ENCODE measurements at regions not wholly inside any gene's neighbourhood (a gene's known extent, or its start where the extent isn't known, plus 50 kb on each side); places are given as distances from the start of the nearest gene placed in this dataset.

- Histone ChIP-seq H3K27me3 (ENCODE audit: control insufficient read depth in 2 of 2, insufficient read depth in 2 of 2, low read length in 2 of 2) (no peaks in the 10 kb centered on the region), H3K79me2 (ENCODE audit: control insufficient read depth, insufficient read depth, low read length) (no peaks in the 10 kb centered on the region), H3K9me1 (replicated peaks; ENCODE audit: control insufficient read depth, extremely low read depth, insufficient read depth, low read length) (no peaks in the 10 kb centered on the region), H3K4me3 (replicated peaks in 1 of 3; ENCODE audit: insufficient read depth in 1 of 3, low read depth in 1 of 3, low read length in 3 of 3) (no peak overlapping the region), H3K36me3 (ENCODE audit: control insufficient read depth in 2 of 2, extremely low read depth in 1 of 2, insufficient read depth in 2 of 2, low read length in 2 of 2) (no peaks in the 10 kb centered on the region), H3K27ac (ENCODE audit: insufficient read depth, low read depth, low read length) (no peak overlapping the region), H3K4me2 (ENCODE audit: insufficient read depth, low read length) (no peak overlapping the region), H3K4me1 (ENCODE audit: control insufficient read depth, extremely low read depth, insufficient read depth, low read length) (no peaks in the 10 kb centered on the region), H3K9me3 (replicated peaks; ENCODE audit: control insufficient read depth, insufficient read depth, low read length) (no peaks in the 10 kb centered on the region), H4K20me1 (replicated peaks; ENCODE audit: control insufficient read depth, extremely low read depth, insufficient read depth, low read length) (no peaks in the 10 kb centered on the region), H3K9ac (replicated peaks; ENCODE audit: extremely low read depth, insufficient read depth, low read length) (no peak overlapping the region), H2AFZ (ENCODE audit: low read depth, low read length) (no peak overlapping the region)
- intact Hi-C loops (cut with micrococcal nuclease) (no loop called here), dilution Hi-C loops (cut with MboI; ENCODE audit: extremely low pct_ligation_motif_present, low sequenced_read_pairs) (no loop called here)
- TF ChIP-seq MAX (IDR thresholded peaks at IDR 0.05; ENCODE audit: insufficient read depth, insufficient read length) (no peak), FOS (IDR thresholded peaks at IDR 0.05; ENCODE audit: borderline replicate concordance, insufficient read depth, low read length) (no peak)
- POLR2A ChIA-PET = no interaction called here
- CTCF ChIA-PET = interaction anchor here (0.9 to 2.5 kb wide), 9 partner anchors 13 to 1101 kb away, joined by 3 to 15 read pairs (median 6); no protein-coding TSS in a partner anchor
- DNase-seq (ENCODE audit: low read depth, low spot score) (no peak), FAIRE-seq (no peak)
- no TSS peak for BruUV-seq (replicated peaks)
Observed at GRCh38 chr3:178152031-178152806, 384.0 kb upstream of the KCNMB2 start.

GRCh38 chr3:178152988-178153387 lies 383.2 kb upstream of the KCNMB2 start:
- Histone ChIP-seq H3K9me3 (replicated peaks; ENCODE audit: control insufficient read depth, insufficient read depth, low read length) (no peaks in the 10 kb centered on the region), H4K20me1 (replicated peaks; ENCODE audit: control insufficient read depth, extremely low read depth, insufficient read depth, low read length) (no peaks in the 10 kb centered on the region), H3K27ac (ENCODE audit: insufficient read depth, low read depth, low read length) (no peak overlapping the region), H3K9me1 (replicated peaks; ENCODE audit: control insufficient read depth, extremely low read depth, insufficient read depth, low read length) (no peaks in the 10 kb centered on the region), H2AFZ (ENCODE audit: low read depth, low read length) (no peak overlapping the region), H3K4me2 (ENCODE audit: insufficient read depth, low read length) (no peak overlapping the region), H3K4me1 (ENCODE audit: control insufficient read depth, extremely low read depth, insufficient read depth, low read length) (no peaks in the 10 kb centered on the region), H3K9ac (replicated peaks; ENCODE audit: extremely low read depth, insufficient read depth, low read length) (no peak overlapping the region), H3K79me2 (ENCODE audit: control insufficient read depth, insufficient read depth, low read length) (no peaks in the 10 kb centered on the region), H3K4me3 (replicated peaks in 1 of 3; ENCODE audit: insufficient read depth in 1 of 3, low read depth in 1 of 3, low read length in 3 of 3) (no peak overlapping the region), H3K27me3 (ENCODE audit: control insufficient read depth in 2 of 2, insufficient read depth in 2 of 2, low read length in 2 of 2) (no peaks in the 10 kb centered on the region), H3K36me3 (ENCODE audit: control insufficient read depth in 2 of 2, extremely low read depth in 1 of 2, insufficient read depth in 2 of 2, low read length in 2 of 2) (no peaks in the 10 kb centered on the region)
- TF ChIP-seq FOS (IDR thresholded peaks at IDR 0.05; ENCODE audit: borderline replicate concordance, insufficient read depth, low read length) (no peak), MAX (IDR thresholded peaks at IDR 0.05; ENCODE audit: insufficient read depth, insufficient read length) (no peak), EZH2 (IDR thresholded peaks at IDR 0.05; ENCODE audit: borderline replicate concordance, low read depth, low read length, severe bottlenecking) (no peak), GATA2 (IDR thresholded peaks at IDR 0.05; ENCODE audit: insufficient read depth, insufficient read length, low read depth, low read length) (no peak), JUN (IDR thresholded peaks at IDR 0.05; ENCODE audit: borderline replicate concordance, insufficient read depth, insufficient read length, low read depth) (no peak), CTCF (IDR thresholded peaks at IDR 0.05; ENCODE audit: extremely low read depth in 1 of 2, insufficient read depth in 1 of 2, low read depth in 1 of 2, low read length in 2 of 2) (no peak), POLR2AphosphoS5 (IDR thresholded peaks at IDR 0.05; ENCODE audit: insufficient read depth, low read depth, low read length) (no peak), MYC (IDR thresholded peaks at IDR 0.05; ENCODE audit: low read depth, low read length) (no peak), POLR2A (IDR thresholded peaks at IDR 0.05; ENCODE audit: low read depth, low read length) (no peak)
- dilution Hi-C loops (cut with MboI; ENCODE audit: extremely low pct_ligation_motif_present, low sequenced_read_pairs) = no loop called here
- ChIA-PET CTCF (interaction anchor here (1.4 to 2.5 kb wide), 2 partner anchors 14 to 220 kb away, joined by 6 to 15 read pairs; no protein-coding TSS in a partner anchor), POLR2A (no interaction called here)
- intact Hi-C loops (cut with micrococcal nuclease) = no loop called here
- FAIRE-seq = no peak
- no TSS peak for BruUV-seq (replicated peaks)
- no peak for DNase-seq (ENCODE audit: low read depth, low spot score)
